ENCODE measurements at regions not wholly inside any gene's neighbourhood (a gene's known extent, or its start where the extent isn't known, plus 50 kb on each side); places are given as distances from the start of the nearest gene placed in this dataset.
"Not testable (repeated sequence)": the region's sequence is repeated elsewhere in the genome, so short reads cannot be mapped to it uniquely, and the experiment has no call there.

- Histone ChIP-seq H3K4me1 (no peaks in the 10 kb centered on the region), H3K4me3 (no peak overlapping the region), H3K27ac (no peak overlapping the region), H3K36me3 (no peaks in the 10 kb centered on the region), H3K9me3 (no peaks in the 10 kb centered on the region), H3K27me3 (no peaks in the 10 kb centered on the region)
- DNase-seq: no peak
- TF ChIP-seq EP300 (IDR thresholded peaks at IDR 0.05) (no peak), CTCF (IDR thresholded peaks at IDR 0.05) (no peak), POLR2A (IDR thresholded peaks at IDR 0.05) (no peak)
- intact Hi-C loops (cut with DNase I): no loop called here
- WGBS, 2 donors: 77 to 95% methylated on average over 5 of the region's 5 CpGs
Measured at GRCh38 chr1:185431612-185432011, 114.6 kb upstream of the IVNS1ABP start.

GRCh38 chr1:185429668-185430067 is 112.6 kb upstream of the IVNS1ABP start:
- H3K4me3 ChIP-seq; DNase-seq; H3K36me3 ChIP-seq; H3K27ac ChIP-seq; intact Hi-C loops (cut with DNase I); H3K4me1 ChIP-seq; H3K27me3 ChIP-seq; H3K9me3 ChIP-seq: not testable (repeated sequence)
- 95 to 98% methylated on average over 1 of the region's 1 CpG for WGBS, 2 donors

GRCh38 chr1:185427776-185428175 is 110.7 kb upstream of the IVNS1ABP start:
- no peak for DNase-seq
- no peaks in the 10 kb centered on the region for H3K4me1 ChIP-seq
- no peak for TF ChIP-seq POLR2AphosphoS5 (IDR thresholded peaks at IDR 0.05)
- TF ChIP-seq EP300 (IDR thresholded peaks at IDR 0.05): no peak
- no peak for TF ChIP-seq CTCF (IDR thresholded peaks at IDR 0.05)
- H3K9me3 ChIP-seq: no peaks in the 10 kb centered on the region
- peak overlapping the region in 2 of 4 donors; percentile 19 to 50 for H3K27ac ChIP-seq
- intact Hi-C loops (cut with DNase I): no loop called here
- 77 to 82% methylated on average over 3 of the region's 3 CpGs for WGBS, 2 donors
- no peaks in the 10 kb centered on the region for H3K27me3 ChIP-seq
- H3K4me3 ChIP-seq: no peak overlapping the region
- no peaks in the 10 kb centered on the region for H3K36me3 ChIP-seq

- Histone ChIP-seq H3K36me3 (no peaks in the 10 kb centered on the region), H3K4me3 (no peak overlapping the region), H3K4me1 (no peaks in the 10 kb centered on the region), H3K9me3 (no peaks in the 10 kb centered on the region), H3K27ac (peak overlapping the region in 2 of 4 donors; percentile 19 to 50), H3K27me3 (no peaks in the 10 kb centered on the region)
- DNase-seq: peak; percentile 64
- intact Hi-C loops (cut with DNase I): no loop called here
- TF ChIP-seq CTCF (IDR thresholded peaks at IDR 0.05) (no peak), POLR2AphosphoS5 (IDR thresholded peaks at IDR 0.05) (peak in 1 of 4 donors; percentile 21)
- WGBS, 2 donors: 13 to 42% methylated on average over 2 of the region's 2 CpGs
Measured at GRCh38 chr1:185427264-185427663, 110.2 kb upstream of the IVNS1ABP start.

GRCh38 chr1:185426848-185427247 is 109.8 kb upstream of the IVNS1ABP start:
- no peak for DNase-seq
- intact Hi-C loops (cut with DNase I): no loop called here

More at GRCh38 chr1:185426848-185427247, 109.8 kb upstream of the IVNS1ABP start:
- H3K4me3 ChIP-seq: no peak overlapping the region
- no peaks in the 10 kb centered on the region for H3K36me3 ChIP-seq
- H3K9me3 ChIP-seq: no peaks in the 10 kb centered on the region
- peak overlapping the region in 2 of 4 donors; percentile 19 to 50 for H3K27ac ChIP-seq
- H3K27me3 ChIP-seq: no peaks in the 10 kb centered on the region
- 84 to 86% methylated on average over 5 of the region's 5 CpGs for WGBS, 2 donors
- no peaks in the 10 kb centered on the region for H3K4me1 ChIP-seq
- TF ChIP-seq POLR2A (IDR thresholded peaks at IDR 0.05) (no peak), EP300 (IDR thresholded peaks at IDR 0.05) (no peak), POLR2AphosphoS5 (IDR thresholded peaks at IDR 0.05) (no peak), CTCF (IDR thresholded peaks at IDR 0.05) (no peak)

Measured in sigmoid colon (tissue), 6 donors.